GM18909 (cell line): ENCODE measurements at regions not wholly inside any gene's neighbourhood (a gene's known extent, or its start where the extent isn't known, plus 50 kb on each side); places are given as distances from the start of the nearest gene placed in this dataset.

Experiments used
- ATAC-seq: cut with Tn5 transposase; IDR thresholded peaks from one replicate; pipeline ENCODE4 v1.9.1; 2021; ENCODE audit warnings: mild to moderate bottlenecking; ENCODE audit not compliant: unreplicated experiment, poor library complexity

DNA sequence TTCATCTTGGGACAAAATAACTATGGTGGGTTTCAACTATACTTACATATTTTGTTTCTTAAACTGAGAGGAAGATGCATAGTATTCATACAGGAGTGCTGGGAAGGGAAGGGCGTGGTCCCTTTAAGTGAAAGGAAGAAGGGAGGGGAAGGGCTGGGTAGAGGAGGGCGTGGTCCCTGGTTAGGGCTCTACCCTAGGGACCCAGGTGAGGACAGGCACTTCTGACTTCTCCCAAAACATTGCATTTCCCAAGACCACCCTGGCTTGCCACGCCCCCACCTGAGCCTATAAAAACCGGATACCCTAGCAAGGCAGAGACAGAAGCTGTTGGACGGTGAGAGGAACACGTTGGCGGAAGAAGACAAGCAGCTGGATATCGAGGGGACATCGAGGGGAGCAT, 157.6 kb upstream of the PLXNA4 start:
- no peak for ATAC-seq

DNA sequence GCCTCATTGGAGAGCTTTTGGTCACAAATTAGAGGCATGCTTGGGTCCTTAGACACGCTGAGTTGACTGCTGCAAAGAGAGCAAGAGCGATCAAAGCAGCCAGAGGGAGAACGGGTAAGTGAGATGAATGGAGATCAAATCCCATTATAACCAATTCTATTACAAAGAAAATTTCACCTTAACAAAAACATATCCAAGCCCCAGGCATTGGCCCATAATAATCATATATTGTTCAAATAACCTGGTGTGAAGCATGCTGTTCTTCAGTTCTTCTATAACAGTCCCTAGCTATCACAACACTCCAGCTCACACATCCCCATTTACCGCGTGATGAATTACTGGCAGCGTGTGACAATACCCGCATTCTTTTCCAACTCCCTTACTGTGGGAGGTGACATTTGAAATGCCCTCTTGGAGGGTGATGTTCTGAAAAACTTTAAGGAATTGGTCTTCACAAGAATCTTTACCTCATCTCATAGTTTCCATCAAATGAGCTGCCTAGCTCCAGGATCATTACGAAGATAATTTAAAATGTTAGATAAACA, 156.1 kb upstream of the PLXNA4 start:
- ATAC-seq, result no peak

DNA sequence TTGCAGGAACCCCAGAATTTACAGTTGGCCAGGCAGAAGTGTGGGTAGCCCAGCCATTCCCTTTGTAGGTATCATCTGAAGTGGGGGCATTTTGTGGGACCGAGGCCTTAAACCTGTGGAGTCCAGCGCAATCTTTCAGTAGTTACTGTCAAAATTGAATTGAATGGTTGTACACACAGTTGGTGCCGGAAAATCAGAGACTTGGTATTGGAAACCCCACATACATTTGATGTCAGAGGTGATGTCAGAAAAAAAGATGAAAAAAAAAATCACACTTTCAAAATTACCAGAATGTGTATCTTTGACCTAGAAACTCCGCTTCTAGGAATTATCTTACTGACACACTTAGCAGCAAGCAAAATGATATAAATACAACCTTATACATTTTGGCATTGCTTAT, 153.8 kb upstream of the PLXNA4 start:
- no peak for ATAC-seq

DNA sequence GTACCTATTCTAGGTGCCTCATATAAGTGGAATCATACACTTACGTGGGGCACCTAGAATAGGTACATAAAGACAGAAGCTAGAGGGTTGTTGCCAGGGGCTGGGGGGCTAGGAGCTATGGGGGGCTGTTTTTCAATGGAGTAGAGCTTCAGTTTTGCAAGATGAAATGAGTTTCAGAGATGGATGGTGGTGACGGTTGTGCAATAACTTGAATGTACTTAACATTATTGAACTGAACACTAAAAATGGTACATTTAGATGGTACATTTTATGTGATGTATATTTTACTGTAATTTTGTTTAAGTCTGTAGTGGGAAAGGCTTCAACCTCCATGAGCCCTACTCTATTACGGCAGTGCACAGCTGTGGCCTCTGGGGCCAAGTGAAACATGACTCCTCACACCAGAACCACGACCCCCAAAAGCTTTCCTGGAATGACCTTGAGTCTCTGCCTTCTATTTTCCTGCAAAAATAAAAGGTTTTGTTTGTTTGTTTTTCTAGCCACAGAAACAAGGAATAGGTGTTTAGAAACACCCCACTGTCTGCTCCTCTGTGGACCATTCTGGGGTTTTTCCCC, 147.3 kb upstream of the PLXNA4 start:
- no peak for ATAC-seq

DNA sequence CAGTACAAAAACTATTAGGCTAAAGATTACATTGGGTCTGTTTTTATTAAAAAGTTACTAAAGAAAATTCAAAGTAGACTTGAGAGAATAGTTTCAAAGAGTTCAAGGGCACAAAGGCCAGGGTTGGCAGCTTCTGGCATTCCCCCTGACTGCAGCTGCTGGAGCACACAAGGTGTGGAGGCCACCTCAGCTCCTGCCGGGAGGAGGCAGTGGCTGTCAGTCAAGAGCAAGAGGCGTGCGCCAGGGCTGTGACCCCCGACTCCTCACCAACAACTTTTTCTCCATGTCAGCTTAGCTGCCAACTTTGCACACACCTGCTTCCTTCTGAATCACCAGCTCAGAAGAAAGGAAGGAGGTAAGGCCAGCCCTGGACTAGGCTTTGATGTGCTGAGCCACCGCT, 144.6 kb upstream of the PLXNA4 start:
- no peak for ATAC-seq

DNA sequence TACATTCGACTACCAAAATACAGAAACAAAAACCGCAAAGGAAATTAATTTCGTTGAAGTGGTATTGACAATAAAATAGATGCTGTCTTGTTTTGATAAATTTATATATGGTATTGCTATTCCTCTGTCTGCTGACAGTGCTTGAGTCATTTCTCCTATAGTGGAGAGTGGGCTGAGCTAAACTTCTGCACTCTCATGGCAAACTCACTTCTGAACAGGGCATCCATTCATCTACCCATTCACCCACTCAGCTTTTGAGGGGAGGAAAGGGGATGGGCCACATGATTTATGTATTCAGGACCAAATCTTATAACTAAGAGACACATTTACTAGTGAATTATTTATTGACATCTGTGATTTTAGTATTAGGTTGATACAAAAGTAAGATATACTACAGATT, 137.6 kb upstream of the PLXNA4 start:
- no peak for ATAC-seq

DNA sequence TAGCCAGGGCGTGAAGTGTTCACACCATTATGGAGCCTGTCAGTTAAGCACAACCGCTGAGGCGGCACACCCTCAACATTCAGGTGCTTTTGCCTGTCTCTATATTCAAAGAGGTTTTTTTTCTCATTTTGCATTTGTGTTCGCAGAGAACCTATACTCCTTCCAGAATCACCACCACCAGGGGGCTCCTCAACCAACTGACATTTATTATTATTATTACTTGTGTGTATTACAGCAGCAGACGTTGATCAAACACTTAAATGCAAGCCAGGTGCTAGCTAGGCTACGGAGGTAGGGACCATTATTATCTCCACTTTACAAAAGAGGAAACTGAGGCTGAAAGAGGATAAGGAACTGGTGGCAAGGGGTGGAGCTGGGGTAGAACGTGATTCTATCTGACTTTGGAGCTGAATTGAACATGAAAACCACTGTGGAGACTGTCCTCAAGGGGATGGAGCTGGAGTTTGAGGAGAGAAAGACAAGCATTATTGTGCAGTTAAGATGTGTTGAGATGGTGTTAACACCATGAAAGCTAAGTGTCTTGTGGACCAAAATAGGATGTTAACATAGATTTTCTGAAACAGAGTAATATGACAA, 133.8 kb upstream of the PLXNA4 start:
- no peak for ATAC-seq

DNA sequence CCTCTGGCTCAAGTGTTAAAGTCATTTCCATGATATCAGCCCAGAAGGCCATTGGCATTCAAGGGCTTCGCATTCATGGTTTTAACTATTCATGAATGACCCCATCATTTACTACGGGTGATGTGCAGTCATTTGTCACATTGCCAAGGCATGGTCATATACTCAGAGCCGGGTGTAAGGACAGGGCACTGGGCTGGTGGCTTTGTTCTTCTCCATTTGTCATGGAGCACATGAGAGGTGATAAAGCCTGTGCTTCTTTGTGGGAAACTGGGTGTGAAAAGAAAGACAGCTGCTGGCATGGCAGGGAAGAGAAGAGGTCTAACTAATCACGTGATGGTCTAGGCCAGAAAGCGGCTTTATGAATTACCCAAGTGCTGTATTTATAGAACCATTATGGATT, 132.2 kb upstream of the PLXNA4 start:
- no peak for ATAC-seq

DNA sequence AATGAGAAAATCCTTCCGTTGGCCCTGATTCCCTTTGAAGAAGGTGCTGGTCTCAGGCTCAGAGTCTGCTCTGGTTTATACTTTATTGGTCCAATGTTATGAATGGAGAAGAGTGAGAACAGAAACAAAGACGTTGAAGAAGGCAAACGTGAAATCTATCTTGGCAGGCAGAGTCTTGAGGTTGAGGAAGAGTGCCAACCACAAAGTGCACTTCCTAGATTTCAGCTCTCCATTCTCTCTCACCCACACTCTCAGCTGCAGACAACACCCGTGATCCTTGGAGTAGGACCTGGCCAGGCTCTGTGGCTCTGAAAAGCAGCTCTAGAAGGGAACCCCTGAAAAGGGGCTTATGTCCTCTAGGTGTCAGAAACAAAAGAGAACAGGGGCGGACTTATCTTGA, 128.9 kb upstream of the PLXNA4 start:
- ATAC-seq, result no peak

DNA sequence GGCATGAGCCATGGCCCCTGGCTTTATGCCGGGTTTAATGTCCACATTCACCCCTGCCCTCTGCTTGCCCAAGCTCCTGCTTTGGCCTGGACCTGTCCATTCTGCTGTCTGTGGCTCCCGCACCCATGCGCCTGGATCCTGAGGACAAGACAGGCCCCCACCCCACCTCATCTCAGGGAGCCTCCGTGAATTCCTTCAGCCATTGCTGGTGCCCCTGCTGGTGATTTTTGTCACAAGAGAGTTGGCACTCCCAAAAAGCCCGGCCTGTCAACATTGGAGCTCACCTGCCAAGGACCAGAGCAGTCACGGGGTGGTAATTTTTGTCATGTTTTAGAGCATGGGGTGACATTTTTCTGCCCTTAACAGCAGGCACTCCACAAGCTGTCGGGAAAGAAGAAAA, 127.5 kb upstream of the PLXNA4 start:
- ATAC-seq, result no peak

DNA sequence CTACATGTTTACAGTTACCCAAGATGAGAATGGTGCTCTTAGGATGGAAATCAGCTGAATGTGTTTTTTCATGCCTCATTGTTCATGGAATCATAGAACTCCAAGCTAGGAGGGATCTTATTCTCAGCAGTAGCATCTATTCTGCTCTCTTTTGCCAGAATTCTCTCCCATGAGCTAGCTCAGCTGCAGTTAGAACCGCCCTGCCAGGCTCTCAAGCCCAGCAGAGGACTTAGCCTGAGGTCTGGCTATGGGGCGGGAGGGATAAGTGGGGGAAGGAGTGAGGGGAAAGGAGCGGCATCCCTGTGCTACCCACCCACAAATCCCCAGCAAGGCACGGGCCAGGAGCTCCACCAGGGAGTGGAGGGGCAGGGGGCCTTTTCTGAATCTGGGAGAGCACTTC, 120.7 kb upstream of the PLXNA4 start:
- ATAC-seq, result no peak

DNA sequence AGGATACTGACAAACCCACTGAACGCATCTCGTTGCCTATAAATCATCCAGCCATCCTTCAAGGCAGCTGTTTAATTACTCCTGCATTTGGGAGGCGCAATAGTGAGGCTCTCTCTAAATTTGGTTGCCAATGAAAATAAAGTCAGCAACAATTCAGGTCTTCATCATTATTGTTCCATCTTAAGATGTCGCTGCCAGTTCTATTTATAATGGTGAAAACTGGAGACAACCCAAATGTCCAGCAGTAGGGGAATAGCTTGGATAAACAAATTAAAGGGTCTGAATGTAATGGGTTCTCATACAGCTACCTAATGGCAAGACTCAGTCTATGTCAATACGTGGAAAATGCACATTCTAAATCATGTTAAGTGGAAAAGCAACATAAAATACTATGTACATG, 120.1 kb upstream of the PLXNA4 start:
- ATAC-seq, result no peak

DNA sequence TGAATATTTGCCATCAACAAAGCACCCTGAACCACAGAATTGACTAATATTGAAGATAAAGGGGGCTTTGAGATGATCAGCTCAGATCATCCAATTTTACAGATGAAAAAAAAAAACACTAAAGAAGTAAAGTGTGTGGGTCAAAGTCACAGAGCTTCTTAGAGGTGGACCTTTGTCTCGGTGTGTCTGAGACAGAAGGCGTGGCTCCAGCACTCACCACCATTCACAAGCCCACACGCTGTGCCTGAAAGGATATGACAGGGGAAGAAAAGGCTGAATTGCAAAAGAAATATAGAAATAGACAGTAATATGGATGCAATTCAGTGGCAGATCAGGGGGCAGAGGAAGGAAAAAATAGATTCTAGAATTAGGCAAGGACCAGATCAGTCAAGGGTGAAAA, 114.9 kb upstream of the PLXNA4 start:
- ATAC-seq, result no peak

DNA sequence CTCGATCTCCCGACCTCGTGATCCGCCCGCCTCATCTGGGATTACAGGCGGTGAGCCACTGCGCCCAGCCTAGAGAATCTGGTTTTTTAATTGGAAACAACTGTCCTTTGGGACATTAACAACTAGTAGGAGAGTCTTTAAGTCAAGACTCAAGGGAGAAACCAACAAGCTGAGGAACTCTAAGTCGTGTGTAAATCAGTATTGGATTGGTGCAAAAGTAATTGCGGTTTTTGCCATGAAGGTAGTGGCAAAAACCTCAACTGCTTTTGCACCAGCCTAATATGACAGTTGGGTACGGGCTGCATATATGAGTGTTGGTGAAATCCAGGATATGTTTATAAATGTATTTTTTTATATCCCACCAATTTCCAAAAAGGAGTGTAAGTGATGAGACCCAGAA, 113.9 kb upstream of the PLXNA4 start:
- no peak for ATAC-seq

DNA sequence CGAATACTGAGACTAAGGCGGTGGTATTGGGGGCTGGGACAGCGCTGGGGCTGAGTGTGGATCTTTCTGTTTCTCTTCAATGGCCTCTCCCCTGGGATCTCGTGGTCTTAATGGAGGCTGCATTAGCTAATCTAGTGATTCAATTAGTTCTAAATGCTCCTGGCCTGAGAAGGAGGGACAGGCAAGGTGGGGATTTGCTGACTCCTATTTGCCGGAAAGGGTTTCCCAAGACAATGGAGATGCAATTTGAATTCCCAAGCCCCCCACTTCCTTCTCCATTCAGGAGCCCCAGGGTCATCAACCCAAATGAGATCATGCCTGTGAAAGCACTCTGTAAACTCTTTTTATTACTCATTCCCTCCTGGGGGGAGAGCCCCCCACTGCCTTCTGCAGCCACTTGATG, 111.7 kb upstream of the PLXNA4 start:
- ATAC-seq, result no peak

DNA sequence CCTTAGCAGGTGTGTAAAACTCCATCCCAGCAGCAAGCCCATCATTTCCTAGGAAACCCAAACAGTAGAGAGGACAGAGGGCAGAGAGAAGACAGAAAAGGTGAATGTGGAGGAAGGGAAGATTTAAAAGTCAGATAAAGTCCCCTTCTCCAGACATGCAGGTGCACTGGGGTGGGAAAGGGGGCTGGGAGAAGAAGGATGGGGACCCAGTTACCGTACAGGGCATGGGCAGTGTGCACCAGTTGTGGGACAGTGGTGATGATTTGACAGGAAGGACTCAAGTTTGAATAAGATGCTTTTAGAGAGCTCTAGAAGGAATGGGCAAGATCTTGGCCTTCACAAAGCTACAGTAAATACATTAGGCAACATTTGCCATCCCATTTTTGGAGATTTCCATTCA, 110.7 kb upstream of the PLXNA4 start:
- no peak for ATAC-seq

DNA sequence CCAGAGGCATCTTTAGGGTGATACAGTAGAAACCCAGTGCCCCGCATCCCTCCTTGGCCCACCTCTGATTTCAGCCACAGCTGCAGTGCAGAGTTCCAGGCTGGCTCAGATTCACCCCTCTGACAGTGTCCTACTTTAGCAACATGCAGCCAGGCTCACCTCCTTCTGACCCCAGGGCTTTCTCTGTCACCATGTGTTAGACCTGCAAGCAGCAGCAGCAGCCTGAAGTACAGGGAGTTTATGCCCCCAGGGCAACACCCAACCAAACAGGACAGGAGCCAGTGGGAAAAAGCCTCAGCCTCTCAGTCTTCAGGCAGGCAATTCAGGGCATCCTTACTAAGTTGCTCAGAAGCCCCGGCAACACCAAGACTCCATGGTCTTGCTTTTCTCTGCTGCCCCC, 109.0 kb upstream of the PLXNA4 start:
- no peak for ATAC-seq

DNA sequence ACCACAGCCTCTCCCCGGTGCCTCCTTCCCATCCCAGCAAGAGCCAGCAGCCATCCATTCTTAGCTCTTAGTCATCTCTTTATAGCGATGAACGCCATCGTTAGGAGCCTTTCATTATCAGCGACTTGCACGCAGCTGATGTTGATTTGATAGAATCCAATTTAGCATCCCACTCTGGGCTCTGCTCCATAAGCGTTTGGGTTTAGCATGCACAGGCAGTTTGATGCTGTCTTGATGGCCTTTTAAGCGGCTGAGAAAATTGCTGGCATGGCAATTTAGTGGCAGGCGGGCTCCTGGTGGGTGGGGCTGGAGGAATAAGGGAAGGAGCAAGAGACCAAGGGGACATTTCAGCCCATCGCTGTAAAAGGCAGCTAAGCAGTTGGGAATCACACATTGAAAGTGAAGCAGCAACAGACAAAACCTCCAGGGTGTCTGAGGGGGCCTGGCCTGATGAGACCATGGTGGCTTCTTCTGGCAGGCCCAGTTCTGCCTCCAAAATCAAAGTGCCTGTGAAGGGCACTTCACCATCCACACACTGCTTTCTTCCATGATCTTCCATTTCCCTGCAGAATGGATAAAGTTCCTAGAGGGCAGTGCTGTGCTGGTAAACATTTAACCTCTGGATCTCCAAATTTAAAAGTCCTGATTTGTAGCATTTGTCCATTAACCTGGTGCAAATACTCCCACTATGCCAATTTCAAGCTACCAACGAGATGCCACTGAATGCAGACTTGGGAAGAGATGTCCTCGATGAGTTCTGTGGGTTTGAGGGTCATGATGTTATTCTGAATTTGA, 107.8 kb upstream of the PLXNA4 start:
- ATAC-seq, result no peak

DNA sequence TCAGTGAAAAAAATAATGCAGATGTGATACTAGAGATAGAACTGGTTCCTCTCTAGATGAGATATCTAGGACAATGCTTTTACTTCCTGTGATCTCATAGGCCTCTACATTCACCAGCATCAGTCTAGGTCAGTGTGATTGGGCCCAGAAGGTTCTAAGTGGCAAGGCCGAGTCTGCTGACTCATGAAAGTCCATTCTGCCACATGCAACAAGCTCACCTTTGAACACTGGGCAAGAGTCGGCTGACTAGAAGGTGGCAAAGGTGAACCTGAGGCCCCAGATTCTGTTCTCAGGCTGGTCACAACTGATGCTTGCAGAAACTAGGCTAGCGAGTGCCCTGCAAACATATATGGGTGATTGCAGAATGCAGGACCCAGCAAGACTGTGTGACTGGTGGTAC, 105.7 kb upstream of the PLXNA4 start:
- no peak for ATAC-seq

DNA sequence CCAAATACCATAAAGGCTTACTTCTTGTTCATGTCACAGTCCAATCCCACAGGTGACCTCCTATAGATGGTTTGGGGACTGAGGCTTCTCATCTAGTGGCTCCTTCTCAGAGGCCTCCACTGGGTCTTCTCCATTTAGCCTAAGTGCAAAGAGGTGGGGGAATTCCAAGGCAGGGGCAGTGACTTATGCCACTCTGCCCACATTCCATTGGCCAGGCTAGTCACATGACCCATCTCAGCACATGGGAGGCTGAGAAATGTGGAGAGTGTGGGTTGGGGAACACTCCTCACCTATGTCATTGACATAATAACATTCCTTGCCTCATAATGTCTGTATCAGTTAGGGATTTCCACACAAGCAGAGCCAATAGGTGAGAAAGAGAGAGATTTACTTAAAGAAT, 104.3 kb upstream of the PLXNA4 start:
- ATAC-seq, result no peak

DNA sequence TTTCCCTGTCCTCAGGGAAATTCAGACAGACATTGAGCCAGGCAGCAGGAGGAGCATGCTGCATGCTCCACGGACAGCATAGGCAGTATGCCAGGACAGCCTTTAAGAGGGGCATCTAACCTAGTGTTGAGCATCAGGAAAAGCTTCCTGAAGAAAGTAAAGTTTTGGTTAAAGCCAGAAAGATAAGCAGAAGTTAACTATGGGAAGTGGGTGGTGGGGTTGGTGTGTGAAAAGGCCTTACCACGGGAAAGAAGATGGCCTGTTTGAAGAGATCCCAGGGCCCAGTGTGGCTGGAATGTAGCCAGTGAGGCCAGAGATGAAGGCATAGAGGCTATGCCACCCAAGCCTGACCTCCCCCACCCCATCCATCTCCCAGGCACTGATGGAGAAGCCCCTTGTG, 102.4 kb upstream of the PLXNA4 start:
- no peak for ATAC-seq

DNA sequence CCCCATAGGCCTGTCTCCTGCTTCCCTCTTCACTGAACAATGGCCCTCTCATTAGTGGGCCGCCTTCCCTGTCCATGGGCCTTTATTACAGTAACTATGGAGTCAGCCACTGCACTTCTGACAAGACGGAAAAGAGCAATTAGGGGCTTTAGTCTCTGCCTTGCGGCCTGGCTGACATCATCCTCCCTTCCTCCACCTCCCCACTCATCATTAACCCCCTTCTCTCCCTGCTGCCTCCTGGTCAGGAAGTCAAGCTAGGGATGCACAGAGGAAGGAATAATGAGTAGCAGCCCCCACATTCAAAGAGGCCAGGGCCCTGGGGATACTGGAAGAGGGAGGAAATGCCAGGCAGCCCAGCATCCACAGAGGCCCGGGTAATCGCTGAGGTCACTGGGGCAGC, 101.6 kb upstream of the PLXNA4 start:
- no peak for ATAC-seq
